Mucosa of rectum (tissue), 2 donors: ENCODE measurements at regions not wholly inside any gene's neighbourhood (a gene's known extent, or its start where the extent isn't known, plus 50 kb on each side); places are given as distances from the start of the nearest gene placed in this dataset.

Source experiments
- H3K27ac ChIP-seq, 2 donors: one replicate each; pipeline ENCODE4 v1.7.0; 2013; ENCODE audit warnings: inconsistent platforms in 2 of 2, low read depth in 2 of 2, low read length in 2 of 2
- H3K27me3 ChIP-seq, 2 donors: one replicate each; pipeline ENCODE4 v1.7.0; 2013; ENCODE audit warnings: low read length in 2 of 2; ENCODE audit not compliant: control insufficient read depth in 2 of 2, insufficient read depth in 2 of 2
- H3K36me3 ChIP-seq, 2 donors: one replicate each; pipeline ENCODE4 v1.7.0; 2013; ENCODE audit warnings: low read length in 2 of 2; ENCODE audit not compliant: control insufficient read depth in 2 of 2, insufficient read depth in 2 of 2
- H3K4me1 ChIP-seq, 2 donors: one replicate each; pipeline ENCODE4 v1.7.0; 2013; ENCODE audit warnings: low read length in 2 of 2, mild to moderate bottlenecking in 1 of 2; ENCODE audit not compliant: control insufficient read depth in 2 of 2, insufficient read depth in 2 of 2
- H3K4me3 ChIP-seq, 2 donors: one replicate each; pipeline ENCODE4 v1.7.0; 2013; ENCODE audit warnings: low read length in 2 of 2
- H3K9ac ChIP-seq, 2 donors: one replicate each; pipeline ENCODE4 v1.7.0; 2013; ENCODE audit warnings: low read length in 2 of 2, low read depth in 1 of 2, mild to moderate bottlenecking in 1 of 2
- H3K9me3 ChIP-seq, 2 donors: one replicate each; pipeline ENCODE4 v1.7.0; 2013; ENCODE audit warnings: low read length in 2 of 2; ENCODE audit not compliant: control insufficient read depth in 2 of 2
- donor health status: healthy.
- donor health status: Normal muscosa, but diverticular disease.

DNA sequence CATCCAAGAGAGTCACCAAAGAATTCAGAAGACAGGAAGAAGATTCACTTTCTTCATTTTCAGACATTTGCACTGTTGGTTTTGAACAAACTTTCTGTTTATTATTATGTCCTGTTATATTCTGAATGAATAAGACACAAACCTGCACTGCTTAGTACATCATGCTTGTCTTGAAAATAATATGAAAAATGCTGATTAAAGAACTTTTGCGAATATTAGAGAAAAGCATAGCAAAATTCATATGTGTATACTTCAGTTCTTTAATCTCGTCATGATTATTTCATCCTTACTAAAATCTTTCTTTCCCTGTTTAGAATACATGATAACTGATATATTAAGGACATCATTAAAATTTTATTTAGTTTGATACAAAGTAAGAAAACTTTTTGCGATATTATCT, 504.1 kb downstream of the POM121L12 start:
- Histone ChIP-seq H3K27ac (no peak overlapping the region), H3K9me3 (no peaks in the 10 kb centered on the region), H3K4me1 (no peaks in the 10 kb centered on the region), H3K36me3 (no peaks in the 10 kb centered on the region), H3K4me3 (no peak overlapping the region), H3K9ac (no peak overlapping the region), H3K27me3 (no peaks in the 10 kb centered on the region)

DNA sequence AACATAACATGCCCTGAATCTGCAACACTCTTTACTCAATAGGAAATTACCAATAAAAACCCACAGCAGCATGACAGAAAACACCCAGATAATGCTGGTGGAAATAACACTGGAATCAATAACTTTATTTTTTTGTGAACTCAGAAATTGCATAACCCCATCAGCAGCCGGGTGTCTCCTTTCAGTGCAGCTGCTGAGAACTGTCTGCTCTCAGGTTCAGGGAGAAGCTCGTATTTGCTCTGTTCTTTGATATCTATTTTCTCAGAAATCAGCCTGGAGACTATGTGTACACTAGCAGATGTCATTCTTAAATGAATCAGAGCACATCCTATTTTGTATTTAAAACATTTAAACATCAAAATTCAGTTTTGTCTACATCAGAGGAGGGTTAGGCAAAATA, 506.0 kb downstream of the POM121L12 start:
- no peak overlapping the region for H3K4me3 ChIP-seq
- no peaks in the 10 kb centered on the region for H3K4me1 ChIP-seq
- H3K27ac ChIP-seq = no peak overlapping the region
- H3K36me3 ChIP-seq = no peaks in the 10 kb centered on the region
- H3K9me3 ChIP-seq = no peaks in the 10 kb centered on the region
- H3K9ac ChIP-seq = no peak overlapping the region
- no peaks in the 10 kb centered on the region for H3K27me3 ChIP-seq

DNA sequence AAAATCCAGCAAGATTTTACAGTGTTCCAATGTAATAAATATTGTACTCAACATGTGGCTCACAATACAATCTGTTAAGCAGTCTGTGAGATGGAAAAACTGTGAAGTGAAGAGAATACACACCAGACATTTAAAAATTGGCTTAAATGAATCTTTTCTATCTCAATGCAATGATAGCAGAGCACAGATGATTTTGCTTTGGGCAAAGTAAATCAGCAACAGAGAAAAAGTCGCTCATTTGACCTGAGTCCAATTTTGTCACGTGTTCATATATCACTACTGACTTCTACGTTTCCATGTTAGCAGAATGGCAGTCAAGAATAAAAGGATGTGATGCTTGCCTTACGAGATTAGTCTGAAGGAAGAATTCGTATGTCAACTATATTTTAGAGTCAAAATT, 506.7 kb downstream of the POM121L12 start:
- Histone ChIP-seq H3K9ac (no peak overlapping the region), H3K36me3 (no peaks in the 10 kb centered on the region), H3K4me3 (no peak overlapping the region), H3K9me3 (no peaks in the 10 kb centered on the region), H3K27ac (no peak overlapping the region), H3K4me1 (no peaks in the 10 kb centered on the region), H3K27me3 (no peaks in the 10 kb centered on the region)
